GM21723 (cell line): ENCODE measurements at regions not wholly inside any gene's neighbourhood (a gene's known extent, or its start where the extent isn't known, plus 50 kb on each side); places are given as distances from the start of the nearest gene placed in this dataset.

Experiments
- ATAC-seq: cut with Tn5 transposase; IDR thresholded peaks from one replicate; pipeline ENCODE4 v1.9.1; 2021; ENCODE audit warnings: mild to moderate bottlenecking, moderate library complexity; ENCODE audit not compliant: unreplicated experiment

- no peak for ATAC-seq
These were observed 132.2 kb downstream of the FOXL1 start for GRCh38 chr16:86710602-86710950.

- ATAC-seq, result no peak
These were observed 134.0 kb downstream of the FOXL1 start for GRCh38 chr16:86712158-86713009.

DNA sequence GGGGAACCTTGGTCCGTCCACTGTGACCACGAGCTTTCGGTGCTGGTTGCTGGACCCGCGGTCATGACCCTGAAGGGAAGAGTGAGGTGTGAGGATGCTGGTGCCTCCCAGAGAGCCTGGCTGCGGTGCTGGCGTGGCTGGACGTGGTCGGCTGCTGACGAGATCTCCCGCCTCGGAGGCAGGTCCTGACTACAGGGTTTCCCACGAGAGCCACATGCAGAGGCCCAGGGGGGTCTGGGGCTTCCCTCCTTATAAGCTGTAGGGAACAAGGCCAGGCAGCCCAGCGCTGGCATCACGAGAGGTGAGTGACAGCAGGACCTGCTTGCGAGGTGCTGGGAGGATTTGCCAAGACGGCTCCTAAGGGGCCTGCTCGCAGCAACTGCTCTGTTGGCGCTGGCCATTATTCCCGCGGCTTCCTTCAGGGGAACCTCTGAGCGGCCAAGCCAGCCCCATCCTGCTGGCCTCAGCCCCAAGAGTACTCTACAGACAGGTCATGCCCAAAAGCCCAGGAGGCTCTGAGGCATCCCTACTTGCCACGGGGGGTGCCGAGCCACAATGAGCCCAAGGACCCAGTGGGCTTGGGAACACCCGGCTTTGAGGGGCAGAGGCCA lies 134.8 kb downstream of the FOXL1 start:
- ATAC-seq, result no peak

DNA sequence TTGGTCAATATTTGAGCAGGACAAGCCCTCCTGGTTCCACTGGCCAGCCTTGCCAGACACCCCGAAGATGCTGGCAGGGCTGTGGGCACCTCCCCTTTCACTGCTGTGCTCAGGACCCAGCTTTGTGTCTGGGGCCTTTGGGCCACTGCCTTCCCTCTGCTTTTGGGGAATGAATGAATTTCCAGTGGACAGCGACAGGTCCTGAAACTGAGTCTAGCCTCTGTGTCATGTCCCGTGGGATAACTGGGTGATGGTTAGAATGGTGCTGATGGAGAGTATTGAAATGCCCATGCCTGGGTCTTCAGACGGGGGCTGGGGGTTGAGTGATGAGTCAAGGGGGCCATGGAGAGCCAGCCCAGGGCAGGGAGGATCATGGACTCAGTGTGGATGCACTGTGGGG lies 135.8 kb downstream of the FOXL1 start:
- ATAC-seq, result no peak

DNA sequence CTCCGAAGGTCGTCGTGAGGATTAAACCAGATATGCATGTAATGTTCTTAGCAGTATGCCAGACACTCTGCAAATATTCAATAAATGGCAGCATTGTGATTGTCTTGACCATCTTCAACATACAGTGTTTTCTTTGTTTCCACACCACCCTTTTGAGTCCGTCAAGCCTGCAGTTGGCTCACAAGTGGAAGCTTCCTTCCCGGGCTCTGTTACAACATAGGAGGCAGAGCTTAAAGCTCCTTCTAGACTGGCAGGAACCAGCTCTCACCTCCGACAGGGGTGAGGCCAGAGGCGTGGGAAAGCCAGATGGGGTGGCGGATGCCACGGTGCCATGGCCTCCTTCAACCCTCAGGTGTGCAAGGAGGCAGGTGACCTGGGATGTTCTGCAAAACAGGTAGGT lies 138.3 kb downstream of the FOXL1 start:
- no peak for ATAC-seq

DNA sequence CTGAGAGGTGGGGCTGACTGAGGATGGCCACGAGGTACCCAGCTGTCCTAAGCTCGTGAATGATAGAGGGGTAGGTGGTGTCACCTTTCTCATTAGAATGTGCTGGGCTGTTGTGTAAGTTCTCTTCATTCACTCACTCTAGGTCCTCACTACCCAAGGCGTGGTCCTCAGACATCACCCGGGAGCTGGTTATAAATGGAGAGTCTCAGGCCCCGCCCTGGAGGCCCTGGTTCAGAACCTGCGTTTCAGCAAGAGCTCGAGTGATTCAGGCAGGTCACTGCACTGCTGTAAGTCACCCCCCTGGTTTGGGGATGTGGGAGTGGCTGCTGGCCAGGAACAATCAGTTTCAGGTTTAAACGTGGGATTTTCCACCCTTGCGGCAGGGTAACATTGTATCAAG lies 139.8 kb downstream of the FOXL1 start:
- ATAC-seq, result no peak

GRCh38 chr16:86722970-86723369 lies 144.6 kb downstream of the FOXL1 start:
- ATAC-seq, result no peak

GRCh38 chr16:86723689-86724088 lies 145.3 kb downstream of the FOXL1 start:
- no peak for ATAC-seq

DNA sequence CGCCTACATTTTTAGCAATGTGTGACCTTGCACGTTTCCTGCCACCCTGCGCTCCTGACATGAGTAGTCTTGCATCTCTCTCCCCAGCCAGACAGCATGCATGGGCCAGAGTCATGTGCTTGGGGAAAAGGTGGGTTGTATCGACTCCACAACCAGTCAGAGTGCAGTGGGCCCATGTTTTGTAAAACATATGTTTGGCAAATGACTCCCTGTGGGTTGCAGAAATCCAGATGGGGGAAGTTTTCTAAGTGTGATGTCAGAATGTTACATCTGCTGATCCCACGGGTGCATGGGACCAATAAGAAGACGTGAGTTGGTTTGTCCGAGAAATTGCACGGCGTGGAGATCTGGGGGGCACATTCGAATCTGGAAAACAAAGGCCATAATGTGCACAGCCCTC lies 147.1 kb downstream of the FOXL1 start:
- no peak for ATAC-seq

- no peak for ATAC-seq
These were observed 148.0 kb downstream of the FOXL1 start for GRCh38 chr16:86726340-86726739.

DNA sequence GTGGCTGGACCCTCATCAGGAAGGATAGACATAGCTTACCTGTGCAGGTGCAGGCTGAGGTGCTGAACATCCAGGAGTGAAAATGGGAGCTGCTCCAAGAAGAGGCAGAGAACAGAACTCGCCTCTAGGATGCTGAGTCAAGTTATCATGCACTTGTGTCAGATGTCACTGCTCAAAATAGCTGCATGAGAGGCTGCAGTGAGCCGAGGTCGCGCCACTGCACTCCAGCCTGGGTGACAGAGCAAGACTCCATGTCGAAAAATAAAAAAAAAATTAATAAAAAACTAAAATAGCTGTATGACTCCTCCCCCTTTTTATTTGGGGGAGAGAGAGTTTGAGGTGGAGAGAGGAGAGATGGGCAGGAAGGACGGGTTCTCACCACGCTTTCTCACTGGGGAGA lies 148.8 kb downstream of the FOXL1 start:
- ATAC-seq, result no peak

- ATAC-seq, result no peak
These were observed 149.3 kb downstream of the FOXL1 start for GRCh38 chr16:86727632-86728031.

DNA sequence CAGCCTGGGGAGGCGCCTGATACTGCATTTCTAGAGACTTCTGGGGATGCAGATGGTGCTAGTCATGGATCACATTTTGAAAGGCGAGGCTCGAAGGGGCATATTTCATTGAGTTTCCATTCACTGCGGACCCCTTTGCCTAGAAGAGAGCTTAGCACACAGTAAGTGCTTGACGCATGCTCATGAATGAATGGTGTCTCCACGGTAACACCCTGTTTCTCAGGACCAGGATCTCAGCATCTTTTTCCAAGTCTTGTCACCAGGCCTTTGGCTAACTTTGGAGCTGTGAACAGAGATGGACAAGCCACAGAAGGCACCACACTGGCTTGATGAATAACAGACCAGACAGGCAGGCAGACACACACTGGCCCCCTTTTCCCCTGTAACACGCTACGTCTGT lies 151.3 kb downstream of the FOXL1 start:
- no peak for ATAC-seq

DNA sequence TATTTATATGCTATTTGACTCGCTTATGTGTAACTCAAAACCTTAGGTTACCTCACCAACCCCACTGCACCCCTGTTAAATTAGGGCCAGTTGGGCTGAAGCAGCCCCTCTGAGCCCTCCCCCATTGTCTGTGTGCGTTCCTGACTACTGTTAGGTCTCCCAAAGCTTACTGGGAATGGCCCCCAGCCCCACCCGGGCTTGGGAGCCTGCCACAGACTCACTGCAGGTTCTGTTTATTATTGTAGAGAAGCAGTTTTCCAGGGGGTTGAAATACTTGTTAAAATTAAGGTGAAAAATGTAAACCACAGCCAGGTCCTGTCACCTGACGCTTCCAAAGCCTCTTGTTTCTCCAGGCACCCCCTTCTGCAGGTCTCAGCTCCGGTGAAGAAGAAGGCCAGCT lies 151.7 kb downstream of the FOXL1 start:
- ATAC-seq, result no peak

DNA sequence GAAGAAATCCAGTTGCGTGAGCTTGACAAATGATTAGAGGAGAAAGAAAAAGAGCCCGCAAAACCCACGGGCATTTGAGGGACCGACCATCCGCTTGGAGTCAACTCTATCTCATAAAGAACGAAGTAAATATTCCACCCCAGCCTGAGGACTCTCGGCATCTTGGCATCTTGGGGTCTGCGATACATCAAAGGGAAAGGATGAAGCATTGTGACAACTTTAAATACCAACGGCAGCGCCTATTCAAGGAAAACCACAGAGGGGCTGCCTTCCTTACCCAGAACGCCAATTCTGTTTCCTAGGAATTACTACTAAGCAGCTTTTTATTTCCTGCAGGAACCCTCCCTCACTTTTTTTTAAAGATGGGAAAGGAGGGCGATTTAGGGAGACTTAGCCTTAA lies 152.2 kb downstream of the FOXL1 start:
- ATAC-seq, result no peak

DNA sequence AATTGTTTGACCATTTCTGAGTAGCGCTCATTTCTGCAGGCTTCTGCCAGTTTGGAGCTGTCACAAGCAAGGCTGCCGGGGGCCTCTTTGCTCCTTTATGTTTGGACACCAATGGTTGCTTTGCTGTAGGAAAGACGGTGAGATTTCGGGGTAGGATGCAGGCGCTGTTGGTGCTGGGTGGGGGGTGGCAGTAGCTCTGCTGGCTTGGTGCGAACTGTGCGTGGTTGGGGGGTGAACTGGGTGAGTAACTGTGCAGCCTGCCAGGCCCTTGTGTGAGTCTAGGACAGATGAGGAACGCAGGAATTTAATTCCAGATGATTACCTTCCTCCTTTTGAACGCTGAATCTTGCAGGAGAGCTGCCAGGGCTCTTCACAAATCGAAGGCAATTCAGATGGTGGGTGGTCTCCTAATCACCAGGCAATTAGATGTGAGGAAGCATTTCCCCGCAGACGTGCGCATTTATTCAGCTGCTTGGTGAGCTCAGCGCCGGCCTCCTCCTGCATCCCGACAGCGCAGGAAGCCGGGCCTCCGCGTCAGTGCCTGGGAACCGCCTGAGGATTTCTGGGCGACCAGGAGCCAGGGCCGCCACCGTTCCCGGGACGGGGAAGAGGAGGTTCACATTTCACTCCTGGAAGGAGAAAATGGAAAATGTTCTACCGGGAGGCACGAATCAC lies 154.4 kb downstream of the FOXL1 start:
- ATAC-seq, result no peak

GRCh38 chr16:86733546-86734254 lies 155.4 kb downstream of the FOXL1 start:
- ATAC-seq, result no peak

DNA sequence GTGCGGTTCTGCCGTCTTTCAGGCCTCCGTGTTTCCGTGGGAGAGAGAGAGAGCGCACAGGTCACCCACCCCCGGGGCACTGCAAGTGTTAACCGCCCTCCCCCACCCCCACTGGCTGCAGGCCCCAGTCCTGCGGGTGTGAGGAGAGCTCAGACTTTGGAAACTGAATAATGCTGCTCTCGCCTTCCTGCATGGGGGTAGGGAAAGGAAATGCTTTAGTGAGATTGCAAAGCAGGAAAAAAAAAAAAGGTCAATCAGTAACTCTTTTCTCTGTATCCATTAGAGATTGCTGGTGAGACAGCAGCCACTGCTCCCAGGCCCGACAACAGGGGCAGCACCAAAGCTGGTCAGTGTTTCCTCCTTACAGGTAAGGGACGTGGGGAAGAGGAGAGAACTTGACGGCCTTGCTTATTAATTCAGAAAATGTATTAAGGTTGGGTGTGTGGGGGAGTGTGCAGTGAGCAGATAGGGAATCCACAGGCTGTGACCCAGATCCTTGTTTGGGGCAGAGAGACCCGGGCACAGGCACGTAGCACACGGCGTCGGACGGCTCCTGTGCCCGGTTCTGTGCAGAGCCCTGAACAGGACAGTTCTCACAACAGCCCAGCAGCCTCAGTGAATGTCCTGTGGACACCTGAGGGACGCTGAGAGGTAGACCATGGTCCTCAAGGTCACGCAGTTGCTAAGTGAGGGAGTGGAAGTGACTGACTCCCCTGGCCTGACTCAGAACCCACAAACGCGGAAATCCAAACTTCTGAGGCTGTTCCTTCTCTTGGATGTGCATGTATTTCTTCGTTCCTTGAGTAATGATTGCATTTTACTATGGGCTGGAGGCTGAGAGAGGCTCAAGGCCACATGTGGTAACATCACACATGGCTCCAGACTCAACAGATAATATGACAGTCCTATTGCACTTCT lies 156.5 kb downstream of the FOXL1 start:
- ATAC-seq, result no peak

DNA sequence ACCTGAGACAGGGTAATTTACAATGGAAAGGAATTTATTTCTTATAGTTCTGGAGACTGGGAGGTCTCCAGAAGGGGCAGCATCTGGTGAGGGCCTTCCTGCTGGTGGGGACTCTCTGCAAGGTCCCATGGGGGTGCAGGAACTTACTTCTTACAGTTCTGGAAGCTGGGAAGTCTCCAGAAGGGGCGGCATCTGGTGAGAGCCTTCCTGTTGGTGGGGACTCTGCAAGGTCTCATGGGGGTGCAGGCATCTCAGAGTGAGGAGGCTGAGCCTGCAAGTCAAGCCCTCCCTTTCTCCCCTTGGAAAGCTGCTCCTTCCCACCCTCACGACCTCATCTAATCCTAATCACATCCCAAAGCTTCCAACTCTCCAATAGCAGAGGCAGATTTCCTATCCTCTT lies 157.4 kb downstream of the FOXL1 start:
- ATAC-seq, result no peak

GRCh38 chr16:86736502-86736901 lies 158.2 kb downstream of the FOXL1 start:
- no peak for ATAC-seq

GRCh38 chr16:86737083-86737482 lies 158.7 kb downstream of the FOXL1 start:
- ATAC-seq, result no peak
